Stimulated activated CD4-positive, alpha-beta T cell treated with anti-CD3 and anti-CD28 coated beads, Interleukin-15, amount 100 ng/mL, for 48 hours (primary cell): ENCODE measurements at regions not wholly inside any gene's neighbourhood (a gene's known extent, or its start where the extent isn't known, plus 50 kb on each side); places are given as distances from the start of the nearest gene placed in this dataset.
"Not testable (repeated sequence)": the region's sequence is repeated elsewhere in the genome, so short reads cannot be mapped to it uniquely, and the experiment has no call there.

ENCODE experiments used
- DNase-seq, 2 donors: peaks; one replicate each; pipeline ENCODE4 v3.0.0-alpha.2; 2020; ENCODE audit warnings: low read depth in 2 of 2

DNA sequence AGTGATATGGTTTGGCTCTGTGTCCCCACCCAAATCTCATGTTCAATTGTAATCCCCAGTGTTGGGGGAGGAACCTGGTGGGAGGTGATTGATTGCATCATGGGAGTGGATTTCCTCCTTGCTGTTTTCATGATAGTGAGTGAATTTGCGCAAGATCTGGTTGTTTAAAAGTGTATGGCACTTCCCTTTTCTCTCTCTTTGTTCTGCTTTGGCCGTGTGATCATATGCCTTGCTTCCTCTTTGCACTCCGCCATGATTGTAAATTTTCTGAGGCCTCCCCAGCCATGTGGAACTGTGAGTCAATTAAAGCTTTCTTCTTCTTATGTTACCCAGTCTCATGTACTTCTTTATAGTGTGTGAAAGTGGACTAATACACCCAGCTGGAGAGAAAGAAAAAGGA is 113.0 kb upstream of the AADAT start:
- no peak for DNase-seq

DNA sequence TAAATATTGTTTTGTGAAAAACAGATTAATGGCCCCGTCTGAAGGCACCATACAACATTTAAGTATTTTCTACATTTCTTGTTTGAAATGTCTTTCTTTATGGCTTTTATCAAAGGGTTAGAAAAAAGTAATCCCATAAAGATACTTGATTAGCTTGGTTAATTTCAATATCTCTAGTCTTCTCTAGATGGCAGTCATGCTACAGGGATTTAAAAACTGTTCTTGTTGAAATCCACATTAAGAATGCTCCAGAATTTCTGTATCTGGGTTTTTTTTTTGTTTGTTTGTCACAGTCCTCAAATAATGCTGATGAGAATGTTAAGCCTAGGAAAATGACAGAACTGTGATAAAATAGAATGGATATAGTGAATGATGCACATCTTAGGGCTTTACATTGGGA is 109.0 kb upstream of the AADAT start:
- DNase-seq = no peak

DNA sequence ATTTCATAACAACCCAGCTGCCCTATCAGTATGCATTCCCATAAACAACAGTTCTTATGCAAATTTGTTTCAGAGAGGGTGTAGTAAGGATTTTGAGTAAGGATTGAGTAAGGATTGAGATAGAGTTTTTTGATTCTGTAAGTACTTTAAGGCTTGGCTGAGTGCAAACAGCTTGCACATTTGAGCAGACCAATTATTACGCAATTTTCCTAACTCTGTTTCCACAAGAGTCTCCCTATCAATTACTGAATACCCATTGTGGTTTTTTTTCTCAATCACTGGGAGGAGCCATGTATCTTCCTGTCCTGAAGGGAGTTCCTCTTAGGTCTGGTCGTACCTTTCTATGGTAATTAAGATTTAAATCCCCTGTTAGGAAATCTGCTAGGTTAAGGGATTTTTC is 105.0 kb upstream of the AADAT start:
- DNase-seq = not testable (repeated sequence)

DNA sequence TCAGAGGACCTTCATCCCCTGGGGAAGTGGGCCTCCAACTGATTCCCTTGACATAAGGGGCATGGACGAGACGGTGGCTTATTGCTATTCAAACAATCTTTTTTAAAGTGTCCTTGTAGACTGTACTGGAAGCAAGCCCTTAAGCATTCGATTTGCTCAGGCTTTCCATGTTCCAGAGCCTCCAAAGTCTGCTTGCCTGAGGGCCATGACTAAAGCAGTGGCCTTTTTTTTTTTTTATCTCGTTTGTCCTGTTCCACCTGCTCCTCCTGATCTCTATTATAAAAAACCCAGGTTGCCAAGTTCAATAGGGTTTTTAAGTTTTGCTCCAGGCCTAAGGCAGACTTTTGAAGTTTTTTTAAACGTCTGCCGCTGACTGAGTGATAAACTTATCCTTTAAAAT is 103.7 kb upstream of the AADAT start:
- no peak for DNase-seq

DNA sequence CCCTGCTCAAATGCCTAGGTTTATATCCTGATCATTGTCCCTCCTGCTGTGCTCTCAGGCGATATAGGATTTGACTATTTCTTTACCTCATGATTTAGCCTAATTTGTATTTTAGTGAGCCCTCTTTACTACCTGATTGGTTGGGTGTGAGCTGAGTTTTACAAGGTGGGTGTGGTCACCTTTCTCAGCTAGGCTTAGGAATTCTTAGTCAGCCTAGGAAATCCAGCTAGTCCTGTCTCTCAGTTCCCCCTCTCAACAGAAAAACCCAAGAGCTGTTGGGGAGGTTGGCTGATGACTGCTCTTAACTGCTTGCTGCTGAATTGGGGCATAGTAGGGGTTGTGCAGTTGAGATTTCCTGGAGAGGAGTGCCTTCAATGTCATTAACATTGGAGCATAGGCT is 100.5 kb upstream of the AADAT start:
- DNase-seq = no peak

DNA sequence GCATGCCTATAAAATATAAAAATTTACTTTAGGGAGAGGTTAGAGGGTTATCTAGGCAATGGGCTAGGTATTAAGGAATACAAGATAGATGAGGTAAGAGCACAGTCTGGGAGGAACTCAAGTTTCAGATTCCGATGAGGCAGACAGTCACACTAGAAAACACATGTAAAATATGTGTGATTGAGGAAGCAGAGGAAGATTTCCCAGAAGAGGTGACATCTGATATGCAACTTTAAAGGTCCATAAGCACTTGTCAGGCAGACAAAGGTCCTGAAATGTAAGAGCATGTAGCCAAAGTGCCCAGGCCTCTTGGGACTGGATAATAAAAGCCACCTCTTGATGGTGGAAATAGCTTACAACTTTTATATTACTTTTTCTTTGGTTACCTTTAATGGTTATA is 81.1 kb upstream of the AADAT start:
- no peak for DNase-seq

DNA sequence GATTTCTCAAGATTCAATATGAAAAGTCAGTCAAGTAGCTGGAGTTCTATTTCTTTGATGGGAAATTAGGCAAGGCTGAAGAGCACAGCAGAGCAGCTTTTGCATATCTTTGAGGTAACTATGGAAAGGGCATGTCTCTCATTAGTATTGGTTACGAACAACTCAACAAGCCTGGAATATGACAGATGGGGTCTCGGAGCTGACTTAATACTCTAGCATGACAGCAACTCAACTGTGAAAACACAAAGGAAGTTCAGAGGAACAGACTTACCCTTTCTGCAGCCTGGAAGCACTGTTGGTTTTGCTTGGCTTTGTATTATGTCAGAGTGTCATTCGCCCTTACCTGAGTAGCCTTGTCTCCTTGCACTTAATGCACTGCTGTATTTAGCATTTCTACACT is 79.9 kb upstream of the AADAT start:
- DNase-seq = no peak

DNA sequence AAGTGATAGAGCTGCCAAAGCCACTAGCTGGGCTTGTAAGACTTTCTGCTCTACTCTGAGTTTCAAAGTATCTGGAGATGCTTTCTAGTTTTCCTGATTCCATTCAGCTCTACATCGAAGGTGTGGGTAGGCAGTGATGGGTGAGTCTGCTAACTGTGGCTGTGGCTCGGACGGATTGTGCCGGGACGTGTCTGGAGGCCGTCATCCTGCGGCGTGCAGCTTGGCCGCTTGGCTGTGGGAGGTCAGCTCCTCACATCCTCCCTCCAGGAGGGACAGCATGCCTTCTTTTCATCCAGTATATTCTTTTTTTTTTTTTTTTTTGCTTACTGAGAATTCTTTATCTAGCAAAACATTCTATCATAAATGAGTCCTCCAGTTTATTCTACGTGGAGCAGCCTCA is 77.9 kb upstream of the AADAT start:
- no peak for DNase-seq

DNA sequence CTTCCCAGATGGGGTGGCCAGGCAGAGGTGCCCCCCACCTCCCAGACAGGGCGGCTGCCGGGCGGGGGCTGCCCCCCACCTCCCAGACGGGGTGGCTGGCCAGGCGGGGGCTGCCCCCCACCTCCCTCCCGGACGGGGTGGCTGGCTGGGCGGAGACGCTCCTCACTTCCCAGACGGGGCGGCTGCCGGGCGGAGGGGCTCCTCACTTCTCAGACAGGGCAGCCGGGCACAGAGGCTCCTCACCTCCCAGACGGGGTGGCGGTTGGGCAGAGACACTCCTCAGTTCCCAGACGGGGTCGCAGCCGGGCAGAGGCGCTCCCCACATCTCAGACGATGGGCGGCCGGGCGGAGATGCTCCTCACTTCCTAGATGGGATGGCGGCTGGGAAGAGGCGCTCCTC is 76.4 kb upstream of the AADAT start:
- not testable (repeated sequence) for DNase-seq

DNA sequence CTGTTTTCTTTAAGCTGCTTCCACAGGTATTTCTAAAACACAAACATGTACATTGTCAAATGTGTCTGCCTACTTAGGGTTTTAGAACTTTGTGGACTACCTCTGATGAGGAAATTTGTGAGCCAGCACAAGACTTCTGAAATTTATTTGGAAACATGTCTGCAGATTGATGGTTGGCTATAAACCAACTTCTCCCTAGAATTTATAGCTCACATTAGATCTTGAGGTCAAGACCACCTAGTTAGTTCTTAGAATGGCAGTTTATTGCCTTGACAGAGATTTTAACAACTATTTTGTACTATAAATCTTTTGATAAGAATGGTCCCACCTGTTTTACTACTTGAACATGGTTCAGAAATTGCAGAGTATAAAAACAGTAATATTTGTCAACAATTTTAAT is 72.7 kb upstream of the AADAT start:
- DNase-seq = no peak

DNA sequence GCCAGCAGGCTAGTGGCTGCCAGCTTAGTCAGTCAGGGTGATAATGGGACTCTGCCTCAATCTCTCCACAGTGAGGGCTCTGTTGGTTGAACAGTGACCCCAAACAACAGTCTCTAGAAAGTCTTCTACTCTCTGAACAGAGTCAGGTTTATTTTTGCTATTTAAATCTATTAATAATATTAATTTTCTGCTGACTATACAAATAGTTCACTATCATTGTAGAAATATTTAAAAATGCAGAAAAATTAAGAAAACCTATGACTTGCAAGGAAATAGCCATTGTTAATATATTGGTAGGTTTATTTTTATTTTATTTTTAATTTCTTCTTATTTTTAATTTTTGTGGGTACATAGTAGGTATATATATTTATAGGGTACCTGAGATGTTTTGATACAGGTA is 67.9 kb upstream of the AADAT start:
- no peak for DNase-seq

DNA sequence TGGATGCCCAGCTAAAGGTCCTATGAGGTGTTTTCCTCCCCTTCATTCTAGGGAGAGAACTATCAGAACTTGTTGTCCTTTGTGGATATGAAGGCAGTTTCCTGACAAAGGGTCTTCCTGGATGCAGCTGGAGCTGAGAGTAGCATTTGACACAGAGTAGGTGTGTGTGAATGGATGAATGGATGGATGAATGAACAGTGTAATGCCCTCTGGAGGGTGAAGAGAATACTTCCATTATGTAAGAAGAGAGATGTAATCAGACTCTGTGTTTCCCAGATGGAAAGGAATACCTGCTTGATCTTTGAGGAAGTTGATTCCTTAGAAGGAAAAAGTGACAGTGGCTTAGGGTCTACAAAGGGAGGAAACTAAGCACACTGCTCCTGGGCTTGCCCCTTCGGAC is 55.4 kb upstream of the AADAT start:
- no peak for DNase-seq

DNA sequence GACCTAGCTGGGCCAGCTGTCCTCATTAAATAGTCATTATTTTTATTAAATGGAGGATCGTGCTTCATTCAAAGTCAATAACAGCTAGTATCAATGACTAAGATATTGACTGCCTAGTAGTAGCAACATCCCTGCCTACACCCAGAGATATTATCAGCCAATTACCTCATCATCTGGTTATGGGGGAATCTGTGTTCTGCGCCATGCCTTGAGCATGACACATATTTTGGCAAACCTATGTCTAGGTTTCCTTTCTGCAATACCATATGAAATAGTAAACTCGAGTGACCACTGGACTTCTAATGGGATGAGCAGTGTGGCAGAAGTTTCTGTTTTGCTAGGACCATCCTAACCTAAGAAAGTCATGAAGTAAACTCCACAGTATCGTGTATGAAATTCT is 50.0 kb upstream of the AADAT start:
- DNase-seq = no peak
